ENCODE measurements at regions not wholly inside any gene's neighbourhood (a gene's known extent, or its start where the extent isn't known, plus 50 kb on each side); places are given as distances from the start of the nearest gene placed in this dataset.

- H3K4me3 ChIP-seq (replicated peaks in 1 of 3; ENCODE audit: low read depth in 2 of 3, low read length in 3 of 3) = no peak overlapping the region
- no peaks in the 10 kb centered on the region for H3K4me1 ChIP-seq (ENCODE audit: control insufficient read depth in 1 of 2, insufficient read depth in 2 of 2, low read length in 2 of 2)
- Mint-ChIP-seq H3K4me1 (no peaks in the 10 kb centered on the region), H3K4me3 (no peak overlapping the region), H3K27me3 (ENCODE audit: low read depth in 3 of 3) (peaks cover 2 to 3% (median 3%) of the 10 kb centered on the region in 3 donors), H3K27ac (no peak overlapping the region), H3K9me3 (peaks cover 0 to 3% (median 0%) of the 10 kb centered on the region in 7 donors), H3K36me3 (no peaks in the 10 kb centered on the region)
- no peak overlapping the region for H3K9ac ChIP-seq (ENCODE audit: insufficient read depth, low read length, poor library complexity, severe bottlenecking)
- H2AFZ ChIP-seq (ENCODE audit: insufficient read depth, low read depth, low read length, poor library complexity, severe bottlenecking) = no peak overlapping the region
- no peaks in the 10 kb centered on the region for H3K9me3 ChIP-seq (replicated peaks in 1 of 2; ENCODE audit: control insufficient read depth in 1 of 2, insufficient read depth in 1 of 2, low read length in 2 of 2)
- WGBS (ENCODE audit: insufficient coverage) = 93% methylated on average over 3 of the region's 5 CpGs
- H3K36me3 ChIP-seq (replicated peaks in 1 of 2; ENCODE audit: control insufficient read depth in 1 of 2, insufficient read depth in 2 of 2, low read length in 2 of 2) = no peaks in the 10 kb centered on the region
- intact Hi-C loops (cut with micrococcal nuclease) = no loop called here
- no peaks in the 10 kb centered on the region for H3K79me2 ChIP-seq (ENCODE audit: insufficient read depth, low read length)
- H3K27ac ChIP-seq (ENCODE audit: low read depth in 1 of 2, low read length in 2 of 2) = no peak overlapping the region
- H4K20me1 ChIP-seq (ENCODE audit: insufficient read depth, low read length) = no peaks in the 10 kb centered on the region
- H3K4me2 ChIP-seq (replicated peaks; ENCODE audit: extremely low read depth, low read length, poor library complexity, severe bottlenecking) = no peak overlapping the region
- H3K27me3 ChIP-seq (ENCODE audit: control insufficient read depth in 2 of 2, insufficient read depth in 2 of 2, low read length in 2 of 2) = peaks cover 0 to 2% of the 10 kb centered on the region in 2 donors
- DNase-seq = no peak
- TF ChIP-seq, protein P1, sequence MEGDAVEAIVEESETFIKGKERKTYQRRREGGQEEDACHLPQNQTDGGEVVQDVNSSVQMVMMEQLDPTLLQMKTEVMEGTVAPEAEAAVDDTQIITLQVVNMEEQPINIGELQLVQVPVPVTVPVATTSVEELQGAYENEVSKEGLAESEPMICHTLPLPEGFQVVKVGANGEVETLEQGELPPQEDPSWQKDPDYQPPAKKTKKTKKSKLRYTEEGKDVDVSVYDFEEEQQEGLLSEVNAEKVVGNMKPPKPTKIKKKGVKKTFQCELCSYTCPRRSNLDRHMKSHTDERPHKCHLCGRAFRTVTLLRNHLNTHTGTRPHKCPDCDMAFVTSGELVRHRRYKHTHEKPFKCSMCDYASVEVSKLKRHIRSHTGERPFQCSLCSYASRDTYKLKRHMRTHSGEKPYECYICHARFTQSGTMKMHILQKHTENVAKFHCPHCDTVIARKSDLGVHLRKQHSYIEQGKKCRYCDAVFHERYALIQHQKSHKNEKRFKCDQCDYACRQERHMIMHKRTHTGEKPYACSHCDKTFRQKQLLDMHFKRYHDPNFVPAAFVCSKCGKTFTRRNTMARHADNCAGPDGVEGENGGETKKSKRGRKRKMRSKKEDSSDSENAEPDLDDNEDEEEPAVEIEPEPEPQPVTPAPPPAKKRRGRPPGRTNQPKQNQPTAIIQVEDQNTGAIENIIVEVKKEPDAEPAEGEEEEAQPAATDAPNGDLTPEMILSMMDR (IDR thresholded peaks at IDR 0.05) = no peak
Measured at GRCh38 chr12:105736498-105736897, 402.3 kb downstream of the NUAK1 start.

- no peaks in the 10 kb centered on the region for H3K36me3 Mint-ChIP-seq
- intact Hi-C loops (cut with micrococcal nuclease) = no loop called here
- no peak overlapping the region for H3K4me3 Mint-ChIP-seq
- peaks cover 0 to 2% of the 10 kb centered on the region in 2 donors for H3K27me3 ChIP-seq (ENCODE audit: control insufficient read depth in 2 of 2, insufficient read depth in 2 of 2, low read length in 2 of 2)
- H3K4me1 ChIP-seq (ENCODE audit: control insufficient read depth in 1 of 2, insufficient read depth in 2 of 2, low read length in 2 of 2) = no peaks in the 10 kb centered on the region
- no peak overlapping the region for H3K27ac Mint-ChIP-seq
- no peak overlapping the region for H3K4me2 ChIP-seq (replicated peaks; ENCODE audit: extremely low read depth, low read length, poor library complexity, severe bottlenecking)
- H3K27me3 Mint-ChIP-seq (ENCODE audit: low read depth in 3 of 3) = peaks cover 1 to 3% (median 2%) of the 10 kb centered on the region in 3 donors
- H3K9me3 Mint-ChIP-seq = peaks cover 0 to 3% (median 0%) of the 10 kb centered on the region in 7 donors
- H3K4me3 ChIP-seq (replicated peaks in 1 of 3; ENCODE audit: low read depth in 2 of 3, low read length in 3 of 3) = no peak overlapping the region
- WGBS (ENCODE audit: insufficient coverage) = 97% methylated on average over 6 of the region's 9 CpGs
- H3K79me2 ChIP-seq (ENCODE audit: insufficient read depth, low read length) = no peaks in the 10 kb centered on the region
- H3K27ac ChIP-seq (ENCODE audit: low read depth in 1 of 2, low read length in 2 of 2) = no peak overlapping the region
- DNase-seq = no peak
- H3K36me3 ChIP-seq (replicated peaks in 1 of 2; ENCODE audit: control insufficient read depth in 1 of 2, insufficient read depth in 2 of 2, low read length in 2 of 2) = no peaks in the 10 kb centered on the region
- TF ChIP-seq, protein P1 (IDR thresholded peaks at IDR 0.05) = no peak
- no peaks in the 10 kb centered on the region for H4K20me1 ChIP-seq (ENCODE audit: insufficient read depth, low read length)
- H2AFZ ChIP-seq (ENCODE audit: insufficient read depth, low read depth, low read length, poor library complexity, severe bottlenecking) = no peak overlapping the region
- no peaks in the 10 kb centered on the region for H3K4me1 Mint-ChIP-seq
- H3K9me3 ChIP-seq (replicated peaks in 1 of 2; ENCODE audit: control insufficient read depth in 1 of 2, insufficient read depth in 1 of 2, low read length in 2 of 2) = no peaks in the 10 kb centered on the region
- no peak overlapping the region for H3K9ac ChIP-seq (ENCODE audit: insufficient read depth, low read length, poor library complexity, severe bottlenecking)
Measured at GRCh38 chr12:105738051-105738450, 400.7 kb downstream of the NUAK1 start.
